Fibroblast of skin of abdomen (primary cell): ENCODE measurements at regions not wholly inside any gene's neighbourhood (a gene's known extent, or its start where the extent isn't known, plus 50 kb on each side); places are given as distances from the start of the nearest gene placed in this dataset.
A peak's percentile ranks its signal among the peaks of the same experiment; 100 is the strongest.
"Not testable (repeated sequence)": the region's sequence is repeated elsewhere in the genome, so short reads cannot be mapped to it uniquely, and the experiment has no call there.

ENCODE experiments used
- DNase-seq: peaks from one replicate; pipeline ENCODE4 v3.0.0-alpha.2; 2013

DNA sequence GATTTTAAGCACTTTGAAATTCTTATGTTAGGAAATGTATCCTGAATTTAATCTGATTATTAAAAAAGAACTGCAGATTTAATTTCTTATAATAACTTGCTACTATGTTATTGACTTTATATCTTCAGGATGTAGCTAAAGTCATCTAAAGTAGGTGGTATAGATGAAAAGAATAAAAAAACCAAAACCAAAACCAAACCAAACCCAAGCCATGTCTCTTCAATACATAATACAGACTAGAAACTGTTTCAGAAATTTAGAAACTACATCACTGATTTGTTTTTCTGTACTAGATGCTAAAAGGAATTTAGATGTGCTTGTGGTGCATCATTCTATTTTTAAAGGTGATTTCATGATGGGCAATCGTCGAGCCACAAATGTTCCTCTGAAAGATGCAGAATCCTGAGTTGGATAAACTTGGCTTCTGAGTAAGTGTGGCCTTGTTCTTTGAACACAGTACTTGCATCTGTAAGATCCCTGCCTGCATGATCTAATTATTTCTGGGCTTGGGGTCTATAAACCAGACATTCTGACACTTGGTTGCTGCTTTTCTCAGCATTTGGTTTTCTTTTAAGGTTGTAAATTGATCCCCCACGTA lies 287.1 kb upstream of the SUCLG2 start:
- DNase-seq: no peak

DNA sequence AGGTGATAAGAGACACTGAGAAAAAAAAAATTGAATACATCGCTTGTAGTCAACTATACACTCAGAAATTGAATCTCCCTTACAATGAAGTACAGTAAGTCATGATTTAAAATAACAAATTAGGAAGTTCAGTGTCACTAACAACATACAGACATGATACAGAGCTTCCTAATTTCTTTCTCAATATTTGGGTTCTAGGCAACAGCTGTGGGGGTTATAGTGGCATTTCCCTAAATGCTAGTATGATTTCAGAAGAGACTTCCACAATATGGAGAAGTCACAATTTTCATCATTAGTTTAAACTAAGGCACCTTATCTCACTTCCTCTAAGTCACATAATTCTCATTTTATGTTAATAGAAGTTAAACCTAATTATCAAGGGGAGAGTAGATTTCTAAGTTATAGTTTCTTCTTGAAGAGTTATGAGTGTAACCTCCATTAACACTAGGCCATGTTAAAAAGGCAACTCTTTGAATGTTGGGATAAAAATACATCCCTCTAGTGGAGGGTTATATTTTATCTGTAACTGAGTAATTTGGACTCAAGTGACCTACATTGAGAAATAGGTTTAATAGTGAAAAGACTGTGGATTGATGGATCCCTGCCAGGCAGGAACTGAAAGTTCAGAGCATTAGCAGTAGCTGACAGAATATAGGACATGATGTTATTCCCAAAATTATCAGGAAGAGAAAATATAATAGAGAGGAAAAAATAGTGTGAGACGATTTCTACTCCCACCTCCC lies 286.0 kb upstream of the SUCLG2 start:
- DNase-seq: no peak

GRCh38 chr3:67937498-67938118 lies 283.2 kb upstream of the SUCLG2 start:
- DNase-seq: no peak

GRCh38 chr3:67930394-67930793 lies 276.0 kb upstream of the SUCLG2 start:
- not testable (repeated sequence) for DNase-seq

DNA sequence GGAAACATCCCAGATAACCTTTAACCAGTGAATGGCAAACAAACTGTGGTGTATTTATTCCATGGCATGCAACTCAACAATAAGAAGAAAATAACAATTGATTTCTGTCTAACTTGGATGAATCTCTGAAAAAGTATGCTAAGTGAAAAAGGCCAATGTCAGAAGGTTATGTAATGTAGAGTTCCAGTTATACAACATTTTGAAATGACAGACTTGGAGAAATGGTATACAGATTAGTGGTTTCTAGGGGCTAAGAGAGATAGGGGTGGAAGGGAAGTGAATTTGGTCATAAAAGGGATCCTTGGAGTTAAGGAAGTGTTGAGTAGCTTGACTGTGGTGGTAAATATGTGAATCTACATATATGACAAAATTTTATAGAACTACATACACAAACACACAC lies 269.4 kb upstream of the SUCLG2 start:
- DNase-seq: no peak

GRCh38 chr3:67920969-67921368 lies 266.6 kb upstream of the SUCLG2 start:
- DNase-seq: no peak

- DNase-seq: no peak
Measured at GRCh38 chr3:67920311-67920710, 265.9 kb upstream of the SUCLG2 start.

GRCh38 chr3:67916353-67916752 lies 261.9 kb upstream of the SUCLG2 start:
- no peak for DNase-seq

DNA sequence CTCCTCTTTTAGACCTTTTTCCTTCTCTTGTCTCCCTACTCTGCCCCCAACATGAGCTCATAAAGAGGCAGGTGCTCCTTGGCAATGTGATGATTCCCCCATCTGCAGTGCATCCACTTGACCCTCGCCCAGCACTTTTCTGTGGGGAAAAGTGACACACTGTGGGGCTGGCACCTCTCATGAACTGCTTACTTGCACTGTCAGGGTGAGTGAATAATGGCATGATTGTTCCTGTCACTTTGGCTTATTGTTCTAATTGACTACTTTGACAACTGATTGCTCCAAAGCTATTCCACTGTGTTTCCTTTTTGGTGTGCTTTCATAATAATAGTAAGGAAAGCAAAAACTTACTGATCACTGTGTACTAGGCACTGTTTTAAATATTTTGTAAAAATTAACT lies 253.3 kb upstream of the SUCLG2 start:
- no peak for DNase-seq

DNA sequence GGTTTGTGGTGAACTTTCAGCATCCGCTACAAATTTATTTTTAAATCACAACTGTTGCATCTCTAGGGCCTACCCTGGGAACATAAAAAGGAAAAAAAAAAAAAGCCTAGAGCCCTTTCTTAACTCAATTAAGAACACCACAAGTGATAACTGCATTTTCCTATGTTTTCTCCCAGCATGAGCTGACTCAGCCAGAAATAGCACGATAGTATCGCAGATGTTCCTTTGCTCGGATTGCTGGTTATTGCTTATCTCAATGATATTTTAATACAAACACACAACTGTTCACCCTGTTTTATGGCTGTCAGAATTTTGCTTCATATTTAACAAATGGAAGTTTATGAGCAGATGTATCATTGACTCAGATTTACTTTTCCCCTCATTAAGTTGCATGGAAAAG lies 251.8 kb upstream of the SUCLG2 start:
- DNase-seq: no peak

GRCh38 chr3:67901681-67902080 lies 247.3 kb upstream of the SUCLG2 start:
- DNase-seq: no peak

DNA sequence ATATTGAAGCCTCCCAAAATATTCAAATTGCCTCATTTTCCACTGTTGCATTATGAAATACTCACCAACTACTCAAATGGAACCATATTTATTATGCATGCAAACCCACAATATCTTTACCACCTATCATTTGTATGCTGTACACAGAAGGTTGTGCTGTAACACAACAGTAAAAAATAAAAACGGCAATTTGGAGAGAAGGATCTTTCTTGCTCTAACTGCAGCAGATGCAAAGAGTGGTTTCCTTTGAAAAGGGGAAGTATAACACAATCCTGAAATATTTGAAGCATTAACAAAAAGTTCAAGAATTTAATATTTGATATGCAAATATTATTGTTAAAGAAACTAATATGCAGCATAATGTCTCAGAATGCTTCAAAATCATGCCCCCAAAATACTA lies 244.5 kb upstream of the SUCLG2 start:
- no peak for DNase-seq

- DNase-seq: no peak
Measured at GRCh38 chr3:67897351-67898336, 243.2 kb upstream of the SUCLG2 start.

DNA sequence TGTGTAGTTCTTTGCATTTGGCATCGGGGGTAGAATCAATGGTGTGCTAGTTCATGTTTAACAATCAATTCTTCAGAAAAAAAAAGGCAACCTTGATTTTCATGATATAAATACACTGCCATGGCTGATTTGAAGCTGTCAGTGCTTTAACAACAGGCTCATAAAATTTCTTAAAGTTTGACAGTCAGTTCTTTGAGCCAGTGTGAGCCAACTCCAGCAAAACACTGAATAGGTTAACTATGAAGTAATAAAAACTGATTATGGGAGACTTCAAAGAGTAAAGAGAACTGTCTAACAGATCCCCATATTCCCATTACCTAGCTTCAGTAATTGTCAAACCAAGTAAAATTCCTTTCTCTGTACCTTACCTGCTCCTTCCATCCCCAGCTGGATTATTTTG lies 241.7 kb upstream of the SUCLG2 start:
- DNase-seq: no peak

GRCh38 chr3:67894510-67894909 lies 240.1 kb upstream of the SUCLG2 start:
- no peak for DNase-seq

- DNase-seq: no peak
Measured at GRCh38 chr3:67884345-67884744, 229.9 kb upstream of the SUCLG2 start.

DNA sequence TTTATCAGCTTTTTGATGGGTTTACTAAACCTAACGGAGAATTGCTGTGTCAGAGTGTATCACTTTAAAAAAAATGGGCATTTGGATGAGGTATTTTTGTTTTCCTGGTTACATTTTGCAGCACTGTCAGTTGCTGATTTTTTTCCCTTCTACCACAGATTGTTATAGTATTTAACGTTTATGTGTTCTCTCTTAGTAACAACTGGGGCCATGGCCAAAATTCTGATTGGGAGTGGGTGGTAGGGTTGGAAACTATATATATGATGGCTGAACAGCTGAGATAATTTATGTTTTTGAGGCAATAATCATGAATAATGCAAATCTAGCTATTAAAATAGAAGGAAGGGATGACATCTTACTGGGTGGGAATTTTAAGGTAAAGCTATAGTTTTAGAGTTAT lies 229.4 kb upstream of the SUCLG2 start:
- no peak for DNase-seq

- DNase-seq: no peak
Measured at GRCh38 chr3:67882981-67883380, 228.6 kb upstream of the SUCLG2 start.

DNA sequence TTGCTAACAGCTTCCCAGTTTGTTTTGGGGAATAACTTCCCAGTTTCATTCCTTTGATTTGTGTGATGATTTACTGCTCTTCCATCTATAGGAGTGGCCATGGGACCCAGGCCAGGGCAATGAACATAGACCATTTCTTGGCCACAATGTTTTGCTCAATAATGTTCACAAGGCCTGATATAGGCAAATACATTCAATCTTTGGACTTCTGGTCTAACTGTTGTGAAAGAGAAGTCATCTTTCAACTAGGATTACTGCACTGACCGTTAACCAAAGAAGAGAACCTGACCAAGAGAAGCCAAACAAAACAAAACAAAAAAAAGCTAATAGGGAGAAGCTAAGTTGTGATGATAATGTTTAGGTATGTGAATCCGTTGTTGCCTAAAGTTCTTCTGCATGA lies 221.8 kb upstream of the SUCLG2 start:
- peak; percentile 1 for DNase-seq

DNA sequence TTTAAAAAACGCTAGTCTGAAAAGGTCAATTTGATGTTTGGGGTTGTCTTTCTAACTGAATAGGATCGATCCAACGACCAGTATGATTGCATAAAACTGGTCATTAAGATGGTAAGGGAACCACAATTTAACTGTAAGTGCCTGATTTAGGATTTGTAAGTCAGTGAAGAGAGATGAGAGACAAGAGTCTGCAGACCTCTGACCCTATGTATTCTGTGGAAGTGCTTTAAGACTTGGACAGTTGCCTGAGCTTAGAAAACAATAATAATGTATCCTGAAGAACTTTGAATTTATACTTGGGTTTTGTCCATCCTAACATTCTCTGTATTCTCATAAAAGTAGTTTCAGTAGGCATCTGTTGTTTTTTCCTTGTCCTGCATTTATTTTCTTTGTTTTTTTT lies 221.4 kb upstream of the SUCLG2 start:
- no peak for DNase-seq

- peak; percentile 14 for DNase-seq
Measured at GRCh38 chr3:67875338-67875737, 220.9 kb upstream of the SUCLG2 start.

DNA sequence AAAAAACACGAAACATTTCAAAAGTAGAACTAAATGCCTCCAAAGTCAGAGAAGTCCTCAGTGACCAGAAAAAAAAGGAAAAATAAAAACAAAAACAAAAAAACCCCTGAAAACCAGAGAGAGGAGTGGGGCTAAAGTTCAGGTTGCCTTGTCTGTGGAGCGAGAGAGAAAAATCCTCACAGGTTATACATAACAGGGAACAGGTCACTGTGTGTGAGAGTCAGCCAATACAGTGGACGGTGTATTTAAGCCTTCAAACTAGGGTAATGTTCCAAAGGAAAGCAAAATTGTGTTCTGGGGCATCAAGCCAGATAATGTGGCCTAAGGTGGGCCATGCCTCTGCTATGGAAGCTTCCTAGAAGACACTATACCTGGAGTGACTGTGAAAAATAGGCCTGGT lies 216.1 kb upstream of the SUCLG2 start:
- DNase-seq: no peak

GRCh38 chr3:67866571-67866970 lies 212.2 kb upstream of the SUCLG2 start:
- no peak for DNase-seq
